MCF 10A (cell line): ENCODE measurements at regions not wholly inside any gene's neighbourhood (a gene's known extent, or its start where the extent isn't known, plus 50 kb on each side); places are given as distances from the start of the nearest gene placed in this dataset.

Experiments
- BruUV-seq: library from RNA; stranded (reverse); fragments of 400-500 nt; replicated peaks from 2 replicates; lab custom pipeline; 2021; lab: Mats Ljungman, UMichigan
- CTCF ChIA-PET: fragments of 300-600 bp; sonication (Branson Sonifier 250); formaldehyde crosslinking; extraction: SDS; loops from one replicate; lab custom pipeline; 2021; ENCODE audit warnings: antibody characterized with exemption, inconsistent platforms; lab: Yijun Ruan, JAX
- POLR2A ChIA-PET: fragments of 300-600, 350-650 bp; sonication (Branson Sonifier 250); formaldehyde crosslinking; extraction: SDS; loops from one replicate; lab custom pipeline; 2020; ENCODE audit warnings: antibody characterized with exemption, inconsistent platforms; lab: Yijun Ruan, JAX
- DNase-seq: peaks from one replicate; pipeline ENCODE4 v3.0.0-alpha.2; 2018; ENCODE audit not compliant: unreplicated experiment
- H3K27ac Mint-ChIP-seq: one replicate; pipeline ENCODE4 v1.8.0; 2022; ENCODE audit warnings: mild to moderate bottlenecking, low read depth, mixed read lengths; ENCODE audit not compliant: unreplicated experiment
- H3K27me3 Mint-ChIP-seq: one replicate; pipeline ENCODE4 v1.8.0; 2022; ENCODE audit warnings: mixed read lengths; ENCODE audit not compliant: insufficient read depth, unreplicated experiment
- H3K36me3 Mint-ChIP-seq: one replicate; pipeline ENCODE4 v1.8.0; 2022; ENCODE audit warnings: mild to moderate bottlenecking, moderate library complexity, mixed read lengths; ENCODE audit not compliant: insufficient read depth, unreplicated experiment
- H3K4me1 Mint-ChIP-seq: one replicate; pipeline ENCODE4 v1.8.0; 2022; ENCODE audit warnings: mixed read lengths; ENCODE audit not compliant: insufficient read depth, unreplicated experiment
- H3K4me3 Mint-ChIP-seq: one replicate; pipeline ENCODE4 v1.8.0; 2022; ENCODE audit warnings: mild to moderate bottlenecking, moderate library complexity, mixed read lengths; ENCODE audit not compliant: unreplicated experiment
- H3K9me3 Mint-ChIP-seq: one replicate; pipeline ENCODE4 v1.8.0; 2022; ENCODE audit warnings: mixed read lengths; ENCODE audit not compliant: unreplicated experiment
- intact Hi-C: fragments of 100-400 bp; cut with micrococcal nuclease; formaldehyde crosslinking; loops from 2 replicates; pipeline ENCODE4 v1.14.1; 2022
- TF ChIP-seq, protein P1 (sequence below): fragments of 200-600 bp; IDR thresholded peaks from one replicate; pipeline ENCODE4 v1.8.0; 2022; ENCODE audit warnings: antibody characterized with exemption, mild to moderate bottlenecking; ENCODE audit not compliant: unreplicated experiment

DNA sequence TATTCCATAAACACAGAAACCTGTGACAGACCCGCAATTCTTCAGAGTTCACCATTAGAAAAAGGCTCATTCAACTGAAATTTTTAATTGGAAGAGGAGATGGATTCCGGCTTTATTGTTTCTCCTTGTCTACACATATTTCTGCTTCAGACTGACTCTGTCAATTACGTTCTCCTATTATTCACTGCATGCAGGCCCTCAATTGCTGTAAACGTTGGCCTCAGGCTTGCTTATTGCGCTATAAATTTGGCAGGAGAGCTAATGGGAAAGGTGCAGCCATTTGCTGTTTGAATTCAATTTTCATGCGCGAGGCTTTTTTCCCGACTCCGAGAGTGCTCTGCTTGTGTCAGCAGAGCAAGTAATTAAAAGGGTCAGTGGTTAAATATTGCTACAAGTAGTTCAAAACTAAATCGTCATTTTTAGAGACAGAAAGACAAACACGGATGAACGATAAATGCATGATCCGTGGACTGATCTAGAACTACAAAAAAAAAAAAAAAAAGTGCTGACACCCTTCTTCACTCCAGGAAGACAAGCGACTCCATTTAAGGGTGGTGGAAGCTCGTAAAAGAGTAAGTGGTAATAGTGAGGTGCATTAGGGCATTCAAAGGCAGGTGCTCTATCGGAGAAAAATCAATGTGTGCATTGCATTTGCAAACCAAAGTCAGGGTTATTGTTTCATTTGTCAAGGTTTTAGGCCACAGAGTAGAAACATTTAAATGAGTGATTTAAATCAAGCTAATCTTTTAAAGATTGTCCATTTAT lies 841.6 kb upstream of the FRG1 start:
- no TSS peak for BruUV-seq
- H3K4me1 Mint-ChIP-seq, result no peaks in the 10 kb centered on the region
- CTCF ChIA-PET, result interaction anchor here (0.6 to 2.7 kb wide), 2 partner anchors 9 to 692 kb away, joined by 5 to 10 read pairs; no protein-coding TSS in a partner anchor

DNA sequence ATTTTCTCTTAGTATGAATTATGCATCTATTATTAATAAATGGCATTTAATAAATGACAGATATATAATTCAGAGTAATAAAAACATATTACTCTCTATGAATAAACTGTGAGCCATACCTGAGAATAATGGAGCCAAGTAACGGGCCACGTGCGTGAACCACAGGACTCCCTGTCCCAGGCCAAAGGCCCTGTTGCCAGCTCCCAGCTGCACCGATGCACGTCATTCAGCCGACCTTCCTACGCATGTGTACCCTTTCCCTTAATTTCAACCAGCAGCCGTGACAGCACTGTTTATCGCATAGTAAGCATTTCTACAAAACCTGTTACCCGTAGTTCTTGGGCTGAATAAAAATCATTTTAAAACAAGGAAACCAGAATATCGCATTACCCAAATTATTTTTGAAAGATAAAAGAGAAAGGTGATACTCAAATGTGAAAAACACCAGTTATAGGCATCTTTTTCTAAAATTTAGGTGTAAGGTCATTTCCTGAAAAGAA lies 827.2 kb upstream of the FRG1 start:
- intact Hi-C loops, result no loop called here
- BruUV-seq, result no TSS peak
- CTCF ChIA-PET, result interaction anchor here (0.6 kb wide), 1 partner anchor 808 kb away, joined by 3 read pairs; no protein-coding TSS in a partner anchor
- no peak for DNase-seq
- TF ChIP-seq, protein P1, sequence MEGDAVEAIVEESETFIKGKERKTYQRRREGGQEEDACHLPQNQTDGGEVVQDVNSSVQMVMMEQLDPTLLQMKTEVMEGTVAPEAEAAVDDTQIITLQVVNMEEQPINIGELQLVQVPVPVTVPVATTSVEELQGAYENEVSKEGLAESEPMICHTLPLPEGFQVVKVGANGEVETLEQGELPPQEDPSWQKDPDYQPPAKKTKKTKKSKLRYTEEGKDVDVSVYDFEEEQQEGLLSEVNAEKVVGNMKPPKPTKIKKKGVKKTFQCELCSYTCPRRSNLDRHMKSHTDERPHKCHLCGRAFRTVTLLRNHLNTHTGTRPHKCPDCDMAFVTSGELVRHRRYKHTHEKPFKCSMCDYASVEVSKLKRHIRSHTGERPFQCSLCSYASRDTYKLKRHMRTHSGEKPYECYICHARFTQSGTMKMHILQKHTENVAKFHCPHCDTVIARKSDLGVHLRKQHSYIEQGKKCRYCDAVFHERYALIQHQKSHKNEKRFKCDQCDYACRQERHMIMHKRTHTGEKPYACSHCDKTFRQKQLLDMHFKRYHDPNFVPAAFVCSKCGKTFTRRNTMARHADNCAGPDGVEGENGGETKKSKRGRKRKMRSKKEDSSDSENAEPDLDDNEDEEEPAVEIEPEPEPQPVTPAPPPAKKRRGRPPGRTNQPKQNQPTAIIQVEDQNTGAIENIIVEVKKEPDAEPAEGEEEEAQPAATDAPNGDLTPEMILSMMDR, result no peak
- Mint-ChIP-seq H3K36me3 (no peaks in the 10 kb centered on the region), H3K27me3 (no peaks in the 10 kb centered on the region), H3K9me3 (no peaks in the 10 kb centered on the region), H3K27ac (no peak overlapping the region), H3K4me3 (no peak overlapping the region), H3K4me1 (no peaks in the 10 kb centered on the region)
- POLR2A ChIA-PET, result no interaction called here

More for the DNA sequence above, 841.6 kb upstream of the FRG1 start:
- Mint-ChIP-seq H3K27me3 (no peaks in the 10 kb centered on the region), H3K36me3 (no peaks in the 10 kb centered on the region), H3K27ac (no peak overlapping the region), H3K9me3 (peaks cover 9% of the 10 kb centered on the region), H3K4me3 (no peak overlapping the region)
- POLR2A ChIA-PET, result interaction anchor here (0.7 kb wide), 1 partner anchor 878 kb away, joined by 4 read pairs; no protein-coding TSS in a partner anchor
- intact Hi-C loops, result loop anchor here (10.0 kb wide), 1 partner anchor 114 kb away; no protein-coding TSS in a partner anchor
- TF ChIP-seq, protein P1, result no peak
- no peak for DNase-seq

DNA sequence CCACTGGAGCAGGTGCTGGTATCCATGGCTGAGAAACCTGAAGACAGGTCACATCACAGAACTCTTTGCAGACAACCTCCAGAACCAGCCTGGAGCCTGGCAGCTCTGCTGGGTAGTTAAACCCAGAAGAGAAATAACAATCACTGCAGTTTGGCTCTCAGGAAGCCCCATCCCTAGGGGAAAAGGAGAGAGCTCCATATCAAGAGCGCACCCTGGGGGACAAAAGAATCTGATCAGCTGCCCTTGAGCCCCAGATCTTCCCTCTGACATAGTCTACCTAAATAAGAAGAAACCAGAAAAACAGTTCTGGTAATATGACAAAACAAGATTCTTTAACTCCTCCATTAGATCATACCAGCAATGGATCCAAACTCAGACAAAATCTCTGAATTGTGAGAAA lies 823.2 kb upstream of the FRG1 start:
- intact Hi-C loops, result no loop called here
- Mint-ChIP-seq H3K27ac (no peak overlapping the region), H3K9me3 (no peaks in the 10 kb centered on the region), H3K36me3 (no peaks in the 10 kb centered on the region), H3K4me3 (no peak overlapping the region), H3K4me1 (no peaks in the 10 kb centered on the region), H3K27me3 (no peaks in the 10 kb centered on the region)
- ChIA-PET POLR2A (no interaction called here), CTCF (interaction anchor here (0.6 to 1.3 kb wide), 8 partner anchors 27 to 642 kb away, joined by 3 to 6 read pairs (median 3); no protein-coding TSS in a partner anchor)
- BruUV-seq, result no TSS peak
- TF ChIP-seq, protein P1, result no peak
- no peak for DNase-seq

DNA sequence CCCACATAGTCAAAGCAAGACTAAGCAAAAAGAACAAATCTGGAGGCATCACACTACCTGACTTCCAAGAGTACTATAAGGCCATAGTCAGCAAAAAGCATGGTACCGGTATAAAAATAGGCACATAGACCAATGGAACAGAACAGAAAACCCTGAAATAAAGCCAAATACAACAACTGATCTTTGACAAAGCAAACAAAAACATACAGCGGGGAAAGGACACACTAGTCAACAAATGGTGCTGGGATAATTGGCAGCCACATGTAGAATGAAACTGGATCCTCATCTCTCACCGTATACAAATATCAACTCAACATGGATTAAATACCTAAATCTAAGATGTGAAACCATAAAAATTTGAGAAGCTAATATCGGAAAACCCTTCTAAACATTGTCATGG lies 819.3 kb upstream of the FRG1 start:
- CTCF ChIA-PET, result interaction anchor here (0.5 to 0.6 kb wide), 2 partner anchors 702 to 1359 kb away, joined by 3 read pairs; no protein-coding TSS in a partner anchor
- H3K36me3 Mint-ChIP-seq, result no peaks in the 10 kb centered on the region
- intact Hi-C loops, result loop anchor here (10.0 kb wide), 4 partner anchors 337 to 1017 kb away; partner anchors contain the start of gene TRIML2

More for the DNA sequence above, 819.3 kb upstream of the FRG1 start:
- Mint-ChIP-seq H3K9me3 (no peaks in the 10 kb centered on the region), H3K27me3 (no peaks in the 10 kb centered on the region), H3K4me3 (no peak overlapping the region), H3K4me1 (no peaks in the 10 kb centered on the region), H3K27ac (no peak overlapping the region)
- TF ChIP-seq, protein P1, result no peak
- no TSS peak for BruUV-seq
- DNase-seq, result peak; percentile 6
- POLR2A ChIA-PET, result no interaction called here
